ENCODE measurements at regions not wholly inside any gene's neighbourhood (a gene's known extent, or its start where the extent isn't known, plus 50 kb on each side); places are given as distances from the start of the nearest gene placed in this dataset.

GRCh38 chr1:34697818-34698217 lies 57.0 kb upstream of the GJB5 start:
- Histone ChIP-seq H3K27ac (ENCODE audit: low read depth, low read length) (no peak overlapping the region), H3K9me3 (ENCODE audit: control insufficient read depth in 1 of 2, low read length in 2 of 2) (no peaks in the 10 kb centered on the region), H3K4me3 (ENCODE audit: low read depth in 1 of 2, low read length in 2 of 2) (no peak overlapping the region), H3K9ac (ENCODE audit: low read depth in 1 of 2, low read length in 2 of 2) (no peak overlapping the region), H3K4me1 (ENCODE audit: control insufficient read depth in 1 of 2, insufficient read depth in 2 of 2, low read length in 2 of 2) (no peaks in the 10 kb centered on the region), H3K36me3 (ENCODE audit: control insufficient read depth in 1 of 2, insufficient read depth in 2 of 2, low read length in 2 of 2) (no peaks in the 10 kb centered on the region), H3K27me3 (ENCODE audit: control insufficient read depth in 1 of 2, insufficient read depth in 2 of 2, low read length in 2 of 2) (peaks cover 0 to 2% of the 10 kb centered on the region in 2 donors)

- Histone ChIP-seq H3K9ac (ENCODE audit: low read depth in 1 of 2, low read length in 2 of 2) (no peak overlapping the region), H3K9me3 (ENCODE audit: control insufficient read depth in 1 of 2, low read length in 2 of 2) (no peaks in the 10 kb centered on the region), H3K4me1 (ENCODE audit: control insufficient read depth in 1 of 2, insufficient read depth in 2 of 2, low read length in 2 of 2) (no peaks in the 10 kb centered on the region), H3K4me3 (ENCODE audit: low read depth in 1 of 2, low read length in 2 of 2) (no peak overlapping the region), H3K36me3 (ENCODE audit: control insufficient read depth in 1 of 2, insufficient read depth in 2 of 2, low read length in 2 of 2) (no peaks in the 10 kb centered on the region), H3K27ac (ENCODE audit: low read depth, low read length) (no peak overlapping the region), H3K27me3 (ENCODE audit: control insufficient read depth in 1 of 2, insufficient read depth in 2 of 2, low read length in 2 of 2) (peaks cover 0 to 8% of the 10 kb centered on the region in 2 donors)
Observed at GRCh38 chr1:34701326-34702060, 53.4 kb upstream of the GJB5 start.

Data from duodenal mucosa (tissue), 2 donors.